Activated CD8-positive, alpha-beta T cell treated with anti-CD3 and anti-CD28 coated beads for 36 hours (primary cell): ENCODE measurements at regions not wholly inside any gene's neighbourhood (a gene's known extent, or its start where the extent isn't known, plus 50 kb on each side); places are given as distances from the start of the nearest gene placed in this dataset.

ENCODE experiments used
- ATAC-seq: fragments of 200-7000 bp; cut with Tn5 transposase; one replicate; pipeline ENCODE4 v1.10.0; 2021; ENCODE audit warnings: mild to moderate bottlenecking, moderate library complexity
- CTCF ChIA-PET: fragments of 350-600 bp; sonication (Branson Sonifier 250); formaldehyde crosslinking; loops from one replicate; lab custom pipeline; 2021; ENCODE audit warnings: antibody characterized with exemption; lab: Charles Lee
- POLR2A ChIA-PET: fragments of 350-600 bp; sonication (Branson Sonifier 250); formaldehyde crosslinking; loops from one replicate; lab custom pipeline; 2021; ENCODE audit warnings: antibody characterized with exemption; lab: Charles Lee
- DNase-seq: peaks from one replicate; pipeline ENCODE4 v3.0.0-alpha.2; 2020
- H3K27ac Mint-ChIP-seq: one replicate; pipeline ENCODE4 v1.8.0; 2021; ENCODE audit warnings: mild to moderate bottlenecking, mixed read lengths
- H3K27me3 Mint-ChIP-seq: one replicate; pipeline ENCODE4 v1.8.0; 2021; ENCODE audit warnings: mixed read lengths
- H3K36me3 Mint-ChIP-seq: one replicate; pipeline ENCODE4 v1.8.0; 2021; ENCODE audit warnings: low read depth, mixed read lengths
- H3K4me1 Mint-ChIP-seq: one replicate; pipeline ENCODE4 v1.8.0; 2021; ENCODE audit warnings: low read depth, mixed read lengths
- H3K4me3 Mint-ChIP-seq: one replicate; pipeline ENCODE4 v1.8.0; 2021; ENCODE audit warnings: mild to moderate bottlenecking, moderate library complexity, mixed read lengths
- H3K9me3 Mint-ChIP-seq: one replicate; pipeline ENCODE4 v1.8.0; 2021; ENCODE audit warnings: mixed read lengths
- CTCF ChIP-seq: fragments of 200-600 bp; IDR thresholded peaks from one replicate; pipeline ENCODE4 v1.8.0; 2022; ENCODE audit warnings: antibody characterized with exemption, mild to moderate bottlenecking
- intact Hi-C: fragments of 100-400 bp; cut with micrococcal nuclease; formaldehyde crosslinking; loops from one replicate; pipeline ENCODE4 v1.10.0; 2022

- no peaks in the 10 kb centered on the region for H3K4me1 Mint-ChIP-seq
- no peak for ATAC-seq
Observed at GRCh38 chr4:18480928-18481327, 459.4 kb upstream of the LCORL start.

GRCh38 chr4:18480342-18480741 lies 458.8 kb upstream of the LCORL start:
- ATAC-seq (no peak), DNase-seq (no peak)
- TF ChIP-seq CTCF, result no peak
- CTCF ChIA-PET, result no interaction called here
- POLR2A ChIA-PET, result no interaction called here
- Mint-ChIP-seq H3K27me3 (no peaks in the 10 kb centered on the region), H3K36me3 (no peaks in the 10 kb centered on the region), H3K4me1 (no peaks in the 10 kb centered on the region), H3K27ac (no peak overlapping the region), H3K9me3 (peaks cover 20% of the 10 kb centered on the region), H3K4me3 (no peak overlapping the region)
- intact Hi-C loops, result no loop called here

More at GRCh38 chr4:18480928-18481327, 459.4 kb upstream of the LCORL start:
- H3K36me3 Mint-ChIP-seq, result no peaks in the 10 kb centered on the region
- TF ChIP-seq CTCF, result no peak
- intact Hi-C loops, result no loop called here
- H3K9me3 Mint-ChIP-seq, result peaks cover 17% of the 10 kb centered on the region
- ChIA-PET CTCF (no interaction called here), POLR2A (no interaction called here)
- no peak overlapping the region for H3K27ac Mint-ChIP-seq
- no peak overlapping the region for H3K4me3 Mint-ChIP-seq
- no peak for DNase-seq
- no peaks in the 10 kb centered on the region for H3K27me3 Mint-ChIP-seq

- Mint-ChIP-seq H3K9me3 (peaks cover 18% of the 10 kb centered on the region), H3K36me3 (no peaks in the 10 kb centered on the region), H3K4me1 (no peaks in the 10 kb centered on the region), H3K27me3 (no peaks in the 10 kb centered on the region), H3K4me3 (no peak overlapping the region), H3K27ac (no peak overlapping the region)
- no peak for ATAC-seq
- TF ChIP-seq CTCF, result no peak
- ChIA-PET CTCF (no interaction called here), POLR2A (no interaction called here)
- intact Hi-C loops, result no loop called here
- DNase-seq, result no peak
Observed at GRCh38 chr4:18479825-18480224, 458.3 kb upstream of the LCORL start.

GRCh38 chr4:18463987-18464559 lies 442.5 kb upstream of the LCORL start:
- ChIA-PET CTCF (no interaction called here), POLR2A (no interaction called here)
- no peaks in the 10 kb centered on the region for H3K4me1 Mint-ChIP-seq
- DNase-seq (no peak), ATAC-seq (peak; percentile 24)
- H3K36me3 Mint-ChIP-seq, result no peaks in the 10 kb centered on the region
- intact Hi-C loops, result no loop called here
- H3K27ac Mint-ChIP-seq, result no peak overlapping the region
- peaks cover 3% of the 10 kb centered on the region for H3K9me3 Mint-ChIP-seq
- H3K27me3 Mint-ChIP-seq, result no peaks in the 10 kb centered on the region
- H3K4me3 Mint-ChIP-seq, result no peak overlapping the region
- no peak for TF ChIP-seq CTCF

GRCh38 chr4:18458465-18458864 lies 436.9 kb upstream of the LCORL start:
- ChIA-PET CTCF (interaction anchor here (0.8 kb wide), 1 partner anchor 15 kb away, joined by 3 read pairs; no protein-coding TSS in a partner anchor), POLR2A (no interaction called here)
- TF ChIP-seq CTCF, result no peak
- no peaks in the 10 kb centered on the region for H3K4me1 Mint-ChIP-seq
- intact Hi-C loops, result no loop called here
- H3K27ac Mint-ChIP-seq, result no peak overlapping the region
- no peak overlapping the region for H3K4me3 Mint-ChIP-seq
- H3K36me3 Mint-ChIP-seq, result no peaks in the 10 kb centered on the region
- no peaks in the 10 kb centered on the region for H3K9me3 Mint-ChIP-seq
- ATAC-seq (no peak), DNase-seq (no peak)
- H3K27me3 Mint-ChIP-seq, result peaks cover 5% of the 10 kb centered on the region
